Natural killer cell (primary cell): ENCODE measurements at regions not wholly inside any gene's neighbourhood (a gene's known extent, or its start where the extent isn't known, plus 50 kb on each side); places are given as distances from the start of the nearest gene placed in this dataset.

Source experiments
- ATAC-seq, 3 donors: fragments of 150-1000 bp in 2 of 3; fragments of 200-7000 bp in 1 of 3; cut with Tn5 transposase; 1 replicate in 1 of 3; 2 replicates in 2 of 3; pipeline ENCODE4 v1.10.0; 2021; ENCODE audit warnings: mild to moderate bottlenecking in 2 of 3, moderate library complexity in 2 of 3
- DNase-seq, 2 donors: peaks; one replicate each; pipeline versions ENCODE4 v3.0.0 to v3.0.0-alpha.2; 2013 to 2021; ENCODE audit warnings: mixed read lengths in 1 of 2
- H3K27ac ChIP-seq: one replicate; pipeline ENCODE4 v1.5.1; 2013; ENCODE audit warnings: mild to moderate bottlenecking, low read length
- H3K27me3 ChIP-seq: one replicate; pipeline ENCODE4 v1.6.1; 2013; ENCODE audit warnings: low read length; ENCODE audit not compliant: control insufficient read depth, insufficient read depth
- H3K36me3 ChIP-seq: one replicate; pipeline ENCODE4 v1.6.1; 2013; ENCODE audit warnings: low read length; ENCODE audit not compliant: control insufficient read depth, insufficient read depth
- H3K4me1 ChIP-seq: one replicate; pipeline ENCODE4 v1.6.1; 2013; ENCODE audit warnings: low read length; ENCODE audit not compliant: control insufficient read depth, insufficient read depth
- H3K4me3 ChIP-seq: one replicate; pipeline ENCODE4 v1.5.1; 2013; ENCODE audit warnings: low read length
- H3K9me3 ChIP-seq: one replicate; pipeline ENCODE4 v1.6.1; 2013; ENCODE audit warnings: low read length; ENCODE audit not compliant: control insufficient read depth, insufficient read depth
- H3K27ac Mint-ChIP-seq, 2 donors: one replicate each; pipeline ENCODE4 v1.8.0; 2022; ENCODE audit warnings: mild to moderate bottlenecking in 2 of 2, mixed read lengths in 2 of 2, moderate library complexity in 1 of 2
- H3K27me3 Mint-ChIP-seq, 2 donors: one replicate each; pipeline ENCODE4 v1.8.0; 2022; ENCODE audit warnings: low read depth in 2 of 2, mixed read lengths in 2 of 2
- H3K36me3 Mint-ChIP-seq: one replicate; pipeline ENCODE4 v1.8.0; 2022; ENCODE audit warnings: mixed read lengths
- H3K4me1 Mint-ChIP-seq, 2 donors: one replicate each; pipeline ENCODE4 v1.8.0; 2022; ENCODE audit warnings: mixed read lengths in 2 of 2
- H3K4me3 Mint-ChIP-seq: one replicate; pipeline ENCODE4 v1.8.0; 2022; ENCODE audit warnings: mild to moderate bottlenecking, moderate library complexity, mixed read lengths
- H3K9me3 Mint-ChIP-seq, 2 donors: one replicate each; pipeline ENCODE4 v1.8.0; 2022; ENCODE audit warnings: mixed read lengths in 2 of 2
- CTCF ChIP-seq: fragments of 200-600 bp; IDR thresholded peaks from one replicate; pipeline ENCODE4 v1.8.0; 2022; ENCODE audit warnings: antibody characterized with exemption
- WGBS: methylation state at CpG from one replicate; pipeline ENCODE4 v1.1.7; 2013; ENCODE audit warnings: missing lambda C conversion rate; ENCODE audit not compliant: insufficient coverage; 5-methylcytosine and 5-hydroxymethylcytosine counted together
- intact Hi-C: fragments of 100-400 bp; cut with micrococcal nuclease; formaldehyde crosslinking; loops from one replicate; pipeline ENCODE4 v1.14.2; 2022

- no peak for TF ChIP-seq CTCF
- Mint-ChIP-seq H3K27me3 (no peaks in the 10 kb centered on the region), H3K4me1 (peaks cover 0 to 10% of the 10 kb centered on the region in 2 donors), H3K27ac (no peak overlapping the region), H3K4me3 (no peak overlapping the region), H3K36me3 (no peaks in the 10 kb centered on the region), H3K9me3 (peaks cover 2 to 11% of the 10 kb centered on the region in 2 donors)
- Histone ChIP-seq H3K36me3 (no peaks in the 10 kb centered on the region), H3K27me3 (no peaks in the 10 kb centered on the region), H3K4me3 (no peak overlapping the region), H3K4me1 (no peaks in the 10 kb centered on the region), H3K9me3 (peaks cover 4% of the 10 kb centered on the region), H3K27ac (no peak overlapping the region)
- ATAC-seq = no peak
- no peak for DNase-seq
- 95% methylated on average over 26 of the region's 32 CpGs for WGBS
- intact Hi-C loops = no loop called here
Observed at GRCh38 chrX:115889121-115889890, 281.2 kb upstream of the AGTR2 start.

DNA sequence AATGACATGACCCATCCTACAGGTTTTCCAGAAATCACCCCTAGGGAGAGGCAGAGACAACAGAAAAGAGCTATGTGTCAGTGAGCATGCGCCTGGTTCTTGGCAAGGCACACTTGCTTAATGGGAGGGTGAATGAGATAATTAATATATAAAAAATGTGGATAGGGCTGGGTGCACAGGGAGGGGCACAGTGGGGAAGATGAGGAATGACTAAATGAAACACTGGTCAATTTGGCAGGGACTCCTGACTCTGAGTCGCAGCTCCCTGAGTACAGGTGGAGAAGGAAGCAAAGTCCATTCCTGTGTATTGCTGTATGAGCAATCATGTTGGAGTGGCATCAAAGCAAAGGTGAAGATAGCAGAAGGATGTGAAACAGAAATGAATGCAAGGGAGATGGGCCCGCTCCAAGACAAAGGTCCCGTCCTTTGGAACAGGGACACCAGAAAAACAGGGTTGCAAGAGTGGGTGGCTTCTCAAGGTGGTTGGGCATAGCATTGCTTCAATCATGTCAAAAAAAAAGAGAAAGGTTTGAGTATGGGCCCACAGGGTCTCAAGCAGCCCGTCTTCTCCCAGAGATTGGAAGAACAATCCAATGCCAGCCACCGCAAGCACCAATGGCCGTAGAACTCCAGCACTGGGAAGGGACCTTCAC, 278.4 kb upstream of the AGTR2 start:
- H3K27ac ChIP-seq = no peak overlapping the region
- H3K27me3 ChIP-seq = no peaks in the 10 kb centered on the region
- H3K36me3 Mint-ChIP-seq = no peaks in the 10 kb centered on the region
- intact Hi-C loops = no loop called here
- H3K9me3 ChIP-seq = peaks cover 4% of the 10 kb centered on the region
- peaks cover 2 to 8% of the 10 kb centered on the region in 2 donors for H3K9me3 Mint-ChIP-seq
- H3K27ac Mint-ChIP-seq = no peak overlapping the region
- DNase-seq (no peak), ATAC-seq (no peak)
- WGBS = 94% methylated on average over 7 of the region's 7 CpGs
- no peak overlapping the region for H3K4me3 Mint-ChIP-seq
- no peaks in the 10 kb centered on the region for H3K4me1 ChIP-seq
- peaks cover 0 to 10% of the 10 kb centered on the region in 2 donors for H3K4me1 Mint-ChIP-seq
- TF ChIP-seq CTCF = no peak
- no peak overlapping the region for H3K4me3 ChIP-seq
- H3K27me3 Mint-ChIP-seq = no peaks in the 10 kb centered on the region
- no peaks in the 10 kb centered on the region for H3K36me3 ChIP-seq

GRCh38 chrX:115892787-115893671, 277.5 kb upstream of the AGTR2 start:
- H3K36me3 ChIP-seq = no peaks in the 10 kb centered on the region
- 87% methylated on average over 9 of the region's 13 CpGs for WGBS
- H3K9me3 ChIP-seq = peaks cover 4% of the 10 kb centered on the region
- peaks cover 0 to 10% of the 10 kb centered on the region in 2 donors for H3K4me1 Mint-ChIP-seq
- TF ChIP-seq CTCF = no peak
- intact Hi-C loops = no loop called here
- H3K4me1 ChIP-seq = no peaks in the 10 kb centered on the region
- H3K27ac ChIP-seq = no peak overlapping the region
- H3K4me3 Mint-ChIP-seq = peak overlapping the region; percentile 57
- DNase-seq = no peak
- H3K27ac Mint-ChIP-seq = no peak overlapping the region
- no peaks in the 10 kb centered on the region for H3K27me3 Mint-ChIP-seq
- peak in 1 of 3 donors; percentile 65 for ATAC-seq
- H3K9me3 Mint-ChIP-seq = peaks cover 2 to 12% of the 10 kb centered on the region in 2 donors
- no peaks in the 10 kb centered on the region for H3K36me3 Mint-ChIP-seq
- no peak overlapping the region for H3K4me3 ChIP-seq
- no peaks in the 10 kb centered on the region for H3K27me3 ChIP-seq
